Activated CD4-positive, alpha-beta T cell treated with anti-CD3 and anti-CD28 coated beads for 4 hours (primary cell): ENCODE measurements at regions not wholly inside any gene's neighbourhood (a gene's known extent, or its start where the extent isn't known, plus 50 kb on each side); places are given as distances from the start of the nearest gene placed in this dataset.
"Not testable (repeated sequence)": the region's sequence is repeated elsewhere in the genome, so short reads cannot be mapped to it uniquely, and the experiment has no call there.

Experiments used
- DNase-seq, 2 donors: peaks; one replicate each; pipeline ENCODE4 v3.0.0-alpha.2; 2020

DNA sequence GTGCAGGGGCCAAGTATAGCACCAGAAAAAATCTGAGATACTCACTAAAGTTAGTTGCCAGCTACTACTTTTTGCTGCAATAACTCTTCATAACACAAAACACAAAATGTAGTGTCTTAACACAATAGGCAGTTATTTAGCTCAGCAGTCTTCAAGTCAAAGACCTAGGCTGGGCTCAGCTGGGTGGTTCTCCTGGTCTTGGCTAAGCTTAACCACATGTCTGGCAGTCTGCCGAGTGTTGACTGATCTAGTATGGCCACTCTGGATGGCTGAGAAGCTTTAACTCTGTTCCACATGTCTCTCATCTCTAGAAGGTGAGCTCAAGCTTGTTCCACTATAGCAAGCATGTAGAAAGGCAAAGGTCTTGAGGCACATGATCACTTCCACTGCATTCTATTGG is 451.6 kb downstream of the SOX11 start:
- no peak for DNase-seq

DNA sequence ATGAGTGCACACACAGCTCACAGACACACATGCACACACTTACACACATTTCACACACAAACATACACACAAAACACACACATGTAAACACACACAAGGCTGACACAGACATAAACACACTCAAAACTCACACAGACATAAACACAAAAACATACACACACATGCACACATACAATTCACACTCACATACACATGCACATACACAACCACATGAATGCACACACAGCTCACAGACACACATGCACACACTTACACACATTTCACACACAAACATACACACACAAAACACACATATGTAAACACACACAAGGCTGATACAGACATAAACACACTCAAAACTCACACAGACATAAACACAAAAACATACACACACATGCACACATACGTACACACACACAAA is 455.0 kb downstream of the SOX11 start:
- DNase-seq: not testable (repeated sequence)

DNA sequence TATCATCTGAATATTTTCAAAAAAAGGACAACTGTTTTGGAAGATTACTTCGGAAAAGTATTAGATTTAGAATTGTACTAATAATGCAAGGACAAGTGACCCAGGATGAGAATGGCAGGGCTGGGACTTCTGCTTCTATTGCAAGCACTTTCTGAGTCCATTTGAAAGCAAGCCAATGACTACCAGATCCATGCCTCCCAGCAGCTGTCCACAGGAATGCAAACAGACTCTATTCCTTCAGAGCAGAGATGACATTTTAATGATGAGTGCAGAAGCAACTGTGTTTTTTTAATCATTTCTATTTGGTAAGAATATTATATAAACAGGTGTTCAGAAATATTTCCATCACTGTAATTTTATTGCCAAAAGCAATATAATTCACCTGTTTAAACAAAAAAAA is 456.7 kb downstream of the SOX11 start:
- DNase-seq: no peak

DNA sequence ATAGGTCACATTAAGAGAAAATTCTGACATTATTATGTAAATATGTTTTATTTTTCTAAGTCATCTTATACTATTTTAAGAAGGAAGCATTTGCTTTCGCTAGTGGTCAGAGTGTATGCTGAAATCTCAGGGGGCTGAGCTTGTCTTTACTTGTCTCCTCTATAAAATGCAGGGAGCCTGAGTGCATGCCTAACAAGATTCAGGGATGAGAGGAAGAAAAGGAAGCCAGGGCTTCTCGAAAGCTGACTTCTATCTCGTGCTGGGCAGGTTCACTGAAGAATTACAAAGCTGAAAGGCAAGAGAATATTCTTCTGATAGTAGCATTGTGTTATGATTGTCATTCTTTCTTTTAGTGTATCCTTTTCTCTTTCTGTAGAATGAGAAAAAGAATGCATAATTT is 467.4 kb downstream of the SOX11 start:
- no peak for DNase-seq

DNA sequence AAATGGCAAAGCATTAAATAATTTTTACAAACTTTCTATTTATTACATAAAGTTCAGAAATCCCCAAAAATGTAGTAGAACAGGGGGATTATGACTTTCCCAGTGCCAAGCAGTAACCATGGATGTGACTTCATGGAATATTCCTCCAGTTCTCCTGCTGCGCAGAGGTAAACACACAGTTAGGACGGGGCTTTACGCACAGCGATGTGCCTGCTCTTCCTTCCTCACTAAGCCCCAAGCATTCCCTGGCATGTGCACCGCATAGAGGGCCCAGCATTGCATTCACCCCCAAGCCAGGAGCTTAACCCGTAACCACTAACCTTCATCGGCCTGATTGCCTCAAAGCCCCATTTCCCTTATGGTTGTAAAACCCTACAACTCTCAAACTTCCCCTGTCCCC is 471.7 kb downstream of the SOX11 start:
- no peak for DNase-seq

DNA sequence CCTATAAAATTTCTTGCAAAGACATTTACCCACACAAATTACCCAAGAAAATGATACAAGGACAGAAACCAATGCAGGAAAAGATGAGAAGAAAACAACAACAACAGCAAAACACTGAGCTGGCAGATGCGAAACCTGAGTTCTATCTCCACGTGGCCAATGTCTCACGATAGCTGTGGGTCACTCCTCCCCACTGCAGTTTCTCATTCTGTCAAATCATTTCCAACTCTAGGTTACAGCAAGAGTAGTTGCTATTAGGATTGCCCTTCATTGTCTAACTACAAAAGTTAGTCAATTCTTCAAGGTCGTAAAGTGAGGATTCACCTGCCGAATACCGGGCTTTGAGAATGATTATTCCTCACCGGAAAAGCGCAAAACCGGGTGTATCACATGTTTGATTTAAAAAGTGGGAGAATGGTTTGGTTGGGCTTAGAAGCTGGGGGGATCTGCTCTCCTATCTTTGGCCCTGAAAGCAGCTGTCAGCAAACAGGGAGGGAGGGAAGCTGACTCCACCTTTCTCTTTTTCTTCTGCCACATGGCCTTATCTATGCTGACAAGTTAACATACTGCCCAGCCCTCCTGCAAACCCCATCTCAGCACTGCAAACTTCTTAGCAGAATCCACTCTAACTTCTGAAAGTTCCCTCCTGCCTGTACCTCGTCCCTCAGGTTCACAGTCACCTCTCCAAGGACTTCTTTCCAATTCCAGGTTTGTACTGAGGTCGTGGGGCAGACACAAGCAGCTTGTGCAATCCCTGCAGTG is 473.0 kb downstream of the SOX11 start:
- no peak for DNase-seq

DNA sequence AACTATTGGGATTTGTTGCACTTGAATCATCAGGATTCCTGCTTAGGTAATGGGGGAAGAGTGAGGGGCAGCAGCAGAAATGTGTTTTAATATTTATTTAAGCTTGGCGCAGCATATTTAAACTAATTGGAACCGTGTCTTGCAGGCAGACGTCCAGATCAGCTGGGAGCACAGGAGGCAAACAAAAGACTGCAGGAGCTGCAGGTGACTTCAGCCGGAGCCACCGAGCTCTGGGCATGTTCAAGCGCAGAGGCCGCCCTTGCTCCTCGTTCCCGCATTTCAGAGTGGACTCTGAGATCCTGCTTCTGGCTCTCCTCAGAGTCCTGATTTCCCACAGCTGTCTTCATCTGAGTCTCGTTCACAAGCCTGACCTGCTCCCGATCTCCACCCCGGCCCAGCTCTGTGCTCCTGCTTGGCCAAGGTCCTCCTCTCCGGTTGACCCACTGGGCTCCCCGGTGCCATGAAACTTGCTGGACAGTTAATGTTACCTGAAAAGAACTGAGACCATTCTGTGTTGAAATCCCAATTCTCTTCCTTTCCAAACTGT is 475.5 kb downstream of the SOX11 start:
- DNase-seq: no peak

DNA sequence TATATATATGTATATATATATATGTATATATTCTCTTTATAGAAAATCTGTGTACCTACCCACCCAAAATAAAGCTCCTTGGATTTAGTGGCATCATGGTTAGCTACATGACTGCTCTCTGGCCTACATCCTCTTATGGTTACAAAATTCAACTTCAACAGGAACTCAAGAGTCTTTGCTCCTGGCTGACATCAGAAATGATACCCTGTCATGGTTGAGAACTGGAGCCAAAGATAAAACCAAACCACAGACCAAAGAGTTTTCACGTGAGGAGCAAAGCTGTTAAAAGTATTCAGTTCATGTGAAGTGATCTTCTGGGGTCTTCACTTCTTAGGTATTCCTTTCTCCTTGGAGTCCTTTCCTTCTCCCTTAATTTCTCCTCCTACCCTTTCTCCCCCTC is 476.3 kb downstream of the SOX11 start:
- DNase-seq: no peak

DNA sequence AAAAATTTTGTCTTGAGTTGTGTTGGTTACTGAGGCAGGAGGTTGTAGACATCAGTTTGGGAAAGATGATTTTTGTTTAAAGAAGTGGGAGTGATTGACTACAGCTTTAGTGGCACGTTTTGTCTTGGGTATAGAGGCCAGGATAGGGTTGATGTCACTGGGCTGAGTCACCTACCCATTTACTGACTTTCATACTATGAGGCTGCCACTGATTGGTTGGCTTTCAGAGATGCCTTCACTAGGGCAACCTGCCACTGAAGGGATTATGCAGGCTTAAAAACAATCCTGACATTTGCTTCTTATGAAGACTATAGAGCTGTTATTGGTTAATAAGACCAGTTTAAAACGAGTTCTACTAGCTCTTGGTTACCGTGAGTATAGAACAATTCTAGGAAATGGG is 479.1 kb downstream of the SOX11 start:
- no peak for DNase-seq

DNA sequence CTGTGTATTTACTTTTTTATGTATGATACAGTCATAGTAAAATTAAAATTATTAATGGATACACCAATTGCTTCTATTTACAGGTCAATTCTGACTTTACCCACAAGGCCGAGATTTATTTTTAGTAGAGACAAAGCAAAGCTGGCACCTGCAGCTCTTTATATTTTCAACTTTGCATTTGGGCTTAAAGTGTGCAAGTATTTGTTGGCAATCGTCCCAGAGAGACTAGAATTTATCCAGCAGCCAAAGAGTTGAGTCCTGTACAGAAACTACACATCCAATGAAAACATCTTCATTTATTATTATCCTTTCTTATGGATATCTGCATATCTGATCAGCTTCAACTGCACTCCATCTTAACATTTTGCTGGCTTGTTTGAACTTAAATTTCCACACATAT is 485.6 kb downstream of the SOX11 start:
- DNase-seq: no peak

DNA sequence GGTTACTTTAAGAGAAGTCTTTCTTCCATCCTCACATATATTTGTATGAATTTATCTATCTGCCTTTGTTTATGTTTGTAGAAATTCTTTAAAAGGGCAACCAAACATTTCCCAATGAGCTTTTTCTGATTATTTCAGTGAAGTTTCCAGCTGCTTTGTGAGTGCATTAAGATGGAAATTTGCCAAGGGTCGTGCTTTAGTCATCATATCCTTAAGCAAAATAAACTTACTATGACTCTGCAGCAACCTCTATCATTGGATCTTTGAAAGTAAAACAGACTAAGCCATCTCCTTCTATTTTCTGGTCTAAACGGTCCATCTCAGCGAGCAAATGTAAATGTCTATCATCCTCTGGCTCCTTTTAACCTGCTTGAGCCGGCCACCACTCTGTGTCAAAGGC is 489.3 kb downstream of the SOX11 start:
- no peak for DNase-seq

DNA sequence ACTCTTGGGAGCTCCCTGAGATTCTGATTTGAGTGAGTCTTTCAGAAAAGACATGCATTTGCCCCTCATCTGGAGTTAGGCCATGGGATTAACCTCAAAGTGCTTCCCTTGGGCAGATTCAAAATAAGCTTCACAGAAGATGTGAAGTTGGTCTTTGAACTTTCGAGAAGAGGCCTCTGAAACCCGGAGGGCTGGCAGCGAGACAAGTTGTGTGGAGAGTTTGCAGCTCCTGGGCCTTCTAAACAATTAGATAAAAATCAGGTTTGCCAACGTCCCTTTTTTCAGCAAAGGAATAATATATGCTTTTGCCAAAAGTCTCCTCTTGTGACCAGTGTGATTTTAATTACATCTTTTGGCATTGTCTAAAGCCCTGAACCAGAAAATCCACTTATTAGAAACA is 489.7 kb downstream of the SOX11 start:
- no peak for DNase-seq

DNA sequence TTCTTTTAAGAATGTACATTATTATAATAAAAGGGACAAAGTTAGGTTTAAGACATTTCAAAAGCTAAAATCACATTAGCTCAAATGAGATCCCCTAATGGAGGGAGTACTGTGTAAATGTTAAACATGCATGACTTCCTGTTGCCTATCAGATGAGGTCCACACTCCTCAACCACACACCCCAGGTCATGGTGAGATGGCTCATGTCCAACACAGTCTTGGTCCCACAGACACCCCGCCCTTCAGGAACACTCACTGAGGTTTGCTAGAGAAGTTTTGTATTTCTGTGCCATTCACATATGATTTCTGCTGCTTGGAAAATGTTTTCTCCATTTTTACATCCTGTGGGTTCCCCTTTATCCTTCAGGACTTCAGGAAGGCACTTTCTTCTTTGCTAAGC is 491.0 kb downstream of the SOX11 start:
- DNase-seq: no peak

DNA sequence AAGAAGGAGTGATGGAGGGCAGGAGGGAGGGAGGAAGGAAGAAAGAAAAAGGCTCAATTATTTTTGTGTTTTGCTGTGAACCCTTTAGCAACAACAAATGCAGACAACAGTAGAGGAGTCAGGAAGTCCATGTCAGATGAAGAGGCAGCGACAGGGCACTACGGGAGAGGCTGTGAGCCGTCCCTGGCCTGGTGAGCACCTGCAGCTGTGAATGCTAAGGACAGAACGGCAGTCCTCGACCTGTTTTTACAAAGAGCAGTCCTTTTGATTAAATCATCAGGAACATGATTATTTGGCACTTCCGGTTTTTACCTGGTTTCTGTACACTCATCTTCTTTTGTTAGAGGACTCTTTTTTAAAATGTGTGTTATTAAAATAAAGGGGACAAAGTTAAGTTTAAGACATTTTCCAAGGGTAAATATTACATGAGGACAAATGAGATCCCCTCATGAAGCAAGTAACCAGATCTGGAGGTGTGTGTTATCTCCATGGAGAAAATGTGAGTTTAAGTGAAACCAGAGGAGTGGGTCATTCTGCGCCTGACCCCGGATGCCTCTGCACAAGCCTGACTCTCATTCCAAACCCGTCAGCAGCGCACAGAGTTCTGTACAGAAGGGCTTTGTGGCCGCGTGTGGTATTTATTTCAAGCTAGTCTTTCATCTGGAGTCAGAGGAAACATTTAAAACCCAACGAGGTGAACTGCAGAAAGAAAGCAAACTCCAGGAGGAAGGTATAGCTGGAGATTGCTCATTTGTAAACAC is 492.5 kb downstream of the SOX11 start:
- no peak for DNase-seq

DNA sequence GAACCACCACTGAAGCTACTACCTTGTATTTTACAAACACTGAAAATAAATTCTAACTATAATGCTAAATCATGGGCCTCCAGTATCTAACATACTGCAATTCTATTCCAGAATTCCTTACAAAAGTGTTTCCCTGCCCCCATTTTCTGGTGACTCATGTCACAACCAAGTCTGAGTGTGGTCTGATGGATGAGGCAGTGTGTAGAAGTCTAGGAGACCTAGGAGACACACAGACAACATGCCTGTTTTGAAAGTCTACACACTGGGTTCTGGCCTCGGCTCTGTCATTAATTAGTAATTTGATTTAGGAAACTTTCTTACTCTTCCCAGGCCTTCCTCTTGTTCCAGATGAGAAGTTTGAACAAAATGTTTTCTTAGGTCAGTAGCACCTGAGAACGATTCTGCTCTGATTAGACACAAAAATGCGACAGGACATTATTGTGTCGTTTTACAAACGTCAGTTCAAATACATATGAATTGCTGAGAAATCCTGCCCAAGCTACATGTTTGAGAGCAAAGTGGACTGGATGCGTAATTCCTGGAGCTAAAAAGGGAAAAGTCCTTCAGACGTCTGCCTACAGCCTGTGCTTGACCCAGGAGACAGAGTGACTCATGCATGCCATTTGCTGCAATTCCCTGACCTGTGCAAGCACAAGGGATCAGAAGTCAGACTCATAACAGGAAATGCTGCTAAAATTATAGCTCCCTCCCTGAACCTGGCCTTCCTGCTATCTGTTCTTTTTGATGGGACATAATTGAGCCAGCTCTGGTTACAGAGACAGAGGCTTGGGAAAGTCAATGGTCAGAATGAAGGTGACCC is 494.4 kb downstream of the SOX11 start:
- DNase-seq: no peak

DNA sequence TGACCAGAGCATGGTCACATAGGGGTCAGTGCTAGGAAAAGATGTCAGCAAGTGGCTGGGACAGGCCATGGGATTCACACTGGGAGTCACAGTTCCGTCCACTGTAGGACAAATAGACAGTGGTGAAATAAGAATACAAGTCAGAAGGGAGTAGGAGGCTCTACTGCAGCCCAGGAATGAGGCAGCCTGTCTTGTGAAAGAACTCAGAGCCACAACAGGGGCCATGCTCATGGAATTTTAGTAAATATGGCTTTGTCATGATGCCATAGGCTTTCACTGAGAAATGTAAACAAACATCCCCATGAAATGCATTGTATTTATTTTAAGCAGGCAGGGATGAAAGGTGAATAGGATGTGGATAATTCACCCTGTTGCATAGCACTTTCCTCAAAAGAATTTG is 504.3 kb downstream of the SOX11 start:
- DNase-seq: no peak

DNA sequence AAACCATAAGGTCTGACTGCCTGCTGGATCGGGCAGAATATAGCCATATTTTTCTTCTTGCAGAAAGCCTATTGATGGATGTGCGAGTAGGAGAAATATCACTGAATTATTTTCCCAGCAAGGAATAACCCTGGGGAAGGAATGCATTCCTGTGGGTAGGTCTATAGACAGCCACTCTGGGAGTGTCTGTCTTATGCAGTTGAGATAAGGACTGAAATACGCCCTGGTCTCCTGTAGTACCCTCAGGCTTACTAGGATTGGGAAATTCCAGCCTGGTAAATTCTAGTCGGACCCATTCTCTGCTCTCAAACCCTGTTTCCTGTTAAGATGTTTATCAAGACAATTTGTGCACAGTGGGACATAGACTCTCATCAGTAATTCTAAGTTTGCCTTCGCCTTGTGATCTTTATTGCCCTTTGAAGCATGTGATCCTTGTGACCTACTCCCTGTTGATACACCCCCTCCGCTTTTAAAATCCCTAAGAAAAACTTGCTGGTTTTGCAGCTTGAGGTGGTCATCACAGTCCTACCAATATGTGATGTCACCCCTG is 506.3 kb downstream of the SOX11 start:
- not testable (repeated sequence) for DNase-seq

DNA sequence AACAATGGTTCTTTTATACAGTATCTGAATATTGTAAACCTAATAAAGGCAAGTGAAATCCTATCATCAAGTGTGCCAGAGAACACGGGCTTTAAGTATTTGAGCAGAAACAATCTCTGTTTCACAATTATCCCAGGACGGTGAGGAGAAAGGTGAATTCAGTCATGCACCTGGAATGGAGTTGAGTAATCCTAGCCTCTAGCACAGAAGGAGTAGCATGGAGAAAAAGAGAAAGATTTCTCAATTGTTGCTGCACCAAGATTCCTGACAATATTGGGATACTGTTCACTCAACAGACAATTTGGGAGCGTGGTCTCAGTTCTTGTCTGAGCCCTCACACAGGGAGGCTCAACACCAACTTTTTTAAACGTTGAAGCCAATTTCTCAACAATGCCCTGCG is 510.6 kb downstream of the SOX11 start:
- no peak for DNase-seq

DNA sequence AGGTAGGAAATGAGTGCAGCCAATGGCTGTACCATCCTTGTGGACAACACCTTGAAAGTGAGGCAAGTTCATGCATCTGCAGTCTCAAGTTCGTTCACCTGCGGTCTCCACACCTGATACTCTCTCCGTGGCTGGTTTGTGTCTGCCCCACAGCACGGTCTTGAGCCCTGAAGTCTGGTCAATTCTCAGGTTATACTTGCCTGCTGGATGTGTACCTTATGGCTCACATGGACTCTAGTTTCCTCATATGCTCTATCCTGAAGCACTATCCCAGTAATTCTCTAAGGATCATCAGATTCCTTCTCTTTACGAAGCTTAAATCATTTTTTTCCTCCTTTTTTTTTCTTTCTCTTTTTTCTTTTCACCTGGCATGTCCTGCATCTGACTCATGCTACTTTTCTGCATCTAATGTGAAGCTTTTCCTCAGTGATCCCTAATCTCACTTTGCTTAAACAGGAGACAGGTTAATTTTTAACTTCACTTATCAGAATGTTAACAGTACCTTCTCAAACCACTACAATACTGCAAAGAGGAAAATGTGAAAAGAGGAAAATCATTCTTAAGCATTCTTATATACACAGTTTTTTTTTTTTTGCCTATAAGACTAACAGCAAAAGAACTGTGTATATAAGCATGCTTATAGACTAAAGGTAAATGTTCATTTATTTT is 511.2 kb downstream of the SOX11 start:
- DNase-seq: no peak

DNA sequence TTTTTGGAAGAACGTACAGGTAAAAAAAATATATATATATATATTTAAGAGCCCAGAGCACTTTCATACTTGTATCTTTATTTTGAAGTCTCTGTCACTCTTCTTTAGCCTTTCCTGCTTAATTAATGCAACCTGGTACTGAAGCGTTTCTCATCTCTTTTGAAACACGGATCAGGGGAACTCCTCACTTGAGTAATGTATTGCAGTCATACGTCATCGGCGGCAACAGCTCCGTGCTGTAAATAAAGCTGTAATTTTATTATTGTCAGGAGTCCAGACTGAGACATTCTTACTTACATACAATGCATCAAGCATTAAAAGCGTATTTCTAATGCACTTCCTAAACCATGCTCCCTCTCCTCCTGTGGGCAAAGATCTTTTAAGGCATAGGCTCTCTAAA is 514.7 kb downstream of the SOX11 start:
- DNase-seq: no peak

DNA sequence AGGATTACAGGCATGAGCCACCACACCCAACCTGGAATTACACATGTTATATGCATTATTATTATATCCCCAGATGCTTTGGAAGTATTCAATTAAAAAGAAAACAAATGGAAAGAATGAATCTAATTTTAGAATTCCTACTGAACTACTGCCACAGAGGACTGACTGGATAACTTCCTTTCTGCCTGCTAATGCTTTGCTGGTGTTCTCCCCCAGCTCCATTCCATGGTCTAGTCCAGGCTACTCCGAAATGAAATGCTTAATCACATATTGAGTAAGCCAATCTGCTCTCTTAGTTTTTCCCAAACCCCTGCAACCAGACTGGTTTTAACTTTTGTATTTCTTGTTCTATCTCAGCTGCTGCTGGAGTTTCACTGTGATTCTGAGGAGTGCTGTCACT is 519.1 kb downstream of the SOX11 start:
- no peak for DNase-seq

DNA sequence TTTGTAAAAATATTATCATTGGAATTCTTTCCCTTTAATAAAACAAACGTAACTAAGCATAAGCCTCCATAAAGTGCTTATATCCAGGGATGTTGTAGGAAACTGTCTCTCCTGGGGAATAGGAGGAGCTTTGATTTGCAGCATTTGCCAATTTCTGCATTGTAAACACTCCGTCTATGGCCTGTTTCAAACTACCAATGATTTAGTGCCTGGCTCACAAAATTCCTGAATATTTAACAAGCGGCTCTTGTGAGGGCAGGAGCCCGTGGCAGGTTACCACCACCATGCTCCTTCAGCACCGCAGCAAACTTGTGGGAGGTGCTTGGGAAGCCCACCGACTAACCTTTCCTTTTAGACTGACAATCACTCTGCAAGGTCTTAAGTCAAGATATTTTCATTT is 520.3 kb downstream of the SOX11 start:
- no peak for DNase-seq
